ENCODE measurements at regions not wholly inside any gene's neighbourhood (a gene's known extent, or its start where the extent isn't known, plus 50 kb on each side); places are given as distances from the start of the nearest gene placed in this dataset.

- H3K4me3 Mint-ChIP-seq, result no peak overlapping the region
- peaks cover 2 to 12% (median 4%) of the 10 kb centered on the region in 6 donors for H3K9me3 Mint-ChIP-seq
These were observed 156.2 kb upstream of the CPNE8 start for GRCh38 chr12:39061576-39061975.

GRCh38 chr12:39048395-39048794 lies 143.0 kb upstream of the CPNE8 start:
- peaks cover 2 to 13% (median 4%) of the 10 kb centered on the region in 6 donors for H3K9me3 Mint-ChIP-seq
- no peak for DNase-seq
- H3K27me3 Mint-ChIP-seq (ENCODE audit: low read depth in 3 of 3), result peaks cover 0 to 4% (median 1%) of the 10 kb centered on the region in 3 donors
- no peaks in the 10 kb centered on the region for H3K4me1 Mint-ChIP-seq
- H3K4me3 Mint-ChIP-seq, result no peak overlapping the region
- H3K36me3 Mint-ChIP-seq, result peaks cover 0 to 4% (median 0%) of the 10 kb centered on the region in 3 donors
- no peak overlapping the region for H3K27ac Mint-ChIP-seq

More at GRCh38 chr12:39061576-39061975, 156.2 kb upstream of the CPNE8 start:
- Mint-ChIP-seq H3K36me3 (no peaks in the 10 kb centered on the region), H3K27me3 (ENCODE audit: low read depth in 3 of 3) (peaks cover 0 to 2% (median 0%) of the 10 kb centered on the region in 3 donors), H3K27ac (no peak overlapping the region), H3K4me1 (no peaks in the 10 kb centered on the region)
- no peak for DNase-seq

- Mint-ChIP-seq H3K27ac (no peak overlapping the region), H3K27me3 (ENCODE audit: low read depth in 3 of 3) (peaks cover 0 to 4% (median 1%) of the 10 kb centered on the region in 3 donors), H3K9me3 (peaks cover 0 to 13% (median 1%) of the 10 kb centered on the region in 6 donors), H3K4me1 (no peaks in the 10 kb centered on the region), H3K4me3 (no peak overlapping the region), H3K36me3 (no peaks in the 10 kb centered on the region)
- DNase-seq, result no peak
These were observed 142.3 kb upstream of the CPNE8 start for GRCh38 chr12:39047539-39048262.

GRCh38 chr12:39044754-39045153 lies 139.4 kb upstream of the CPNE8 start:
- Mint-ChIP-seq H3K9me3 (peaks cover 0 to 4% (median 1%) of the 10 kb centered on the region in 6 donors), H3K27me3 (ENCODE audit: low read depth in 3 of 3) (peaks cover 0 to 1% (median 0%) of the 10 kb centered on the region in 3 donors), H3K4me1 (no peaks in the 10 kb centered on the region), H3K27ac (no peak overlapping the region), H3K4me3 (no peak overlapping the region), H3K36me3 (no peaks in the 10 kb centered on the region)
- DNase-seq, result no peak

- peaks cover 0 to 5% (median 4%) of the 10 kb centered on the region in 6 donors for H3K9me3 Mint-ChIP-seq
- no peak overlapping the region for H3K4me3 Mint-ChIP-seq
- H3K4me1 Mint-ChIP-seq, result no peaks in the 10 kb centered on the region
- H3K27me3 Mint-ChIP-seq (ENCODE audit: low read depth in 3 of 3), result peaks cover 0 to 1% (median 0%) of the 10 kb centered on the region in 3 donors
- no peak for DNase-seq
- H3K27ac Mint-ChIP-seq, result no peak overlapping the region
- H3K36me3 Mint-ChIP-seq, result no peaks in the 10 kb centered on the region
These were observed 138.0 kb upstream of the CPNE8 start for GRCh38 chr12:39043424-39043822.

- Mint-ChIP-seq H3K27ac (no peak overlapping the region), H3K4me3 (no peak overlapping the region), H3K9me3 (peaks cover 0 to 15% (median 4%) of the 10 kb centered on the region in 6 donors), H3K27me3 (ENCODE audit: low read depth in 3 of 3) (no peaks in the 10 kb centered on the region), H3K36me3 (no peaks in the 10 kb centered on the region), H3K4me1 (no peaks in the 10 kb centered on the region)
- DNase-seq, result no peak
These were observed 134.9 kb upstream of the CPNE8 start for GRCh38 chr12:39040275-39040674.

- H3K36me3 Mint-ChIP-seq, result no peaks in the 10 kb centered on the region
- H3K4me3 Mint-ChIP-seq, result no peak overlapping the region
- H3K9me3 Mint-ChIP-seq, result peaks cover 0 to 13% (median 4%) of the 10 kb centered on the region in 6 donors
- H3K4me1 Mint-ChIP-seq, result no peaks in the 10 kb centered on the region
- no peak overlapping the region for H3K27ac Mint-ChIP-seq
- H3K27me3 Mint-ChIP-seq (ENCODE audit: low read depth in 3 of 3), result no peaks in the 10 kb centered on the region
- DNase-seq, result no peak
These were observed 131.7 kb upstream of the CPNE8 start for GRCh38 chr12:39037115-39037514.

GRCh38 chr12:39036105-39036504 lies 130.7 kb upstream of the CPNE8 start:
- H3K4me3 Mint-ChIP-seq, result no peak overlapping the region
- H3K9me3 Mint-ChIP-seq, result peaks cover 0 to 17% (median 4%) of the 10 kb centered on the region in 6 donors
- no peaks in the 10 kb centered on the region for H3K4me1 Mint-ChIP-seq
- no peaks in the 10 kb centered on the region for H3K27me3 Mint-ChIP-seq (ENCODE audit: low read depth in 3 of 3)
- no peaks in the 10 kb centered on the region for H3K36me3 Mint-ChIP-seq
- no peak for DNase-seq
- H3K27ac Mint-ChIP-seq, result no peak overlapping the region

- Mint-ChIP-seq H3K36me3 (no peaks in the 10 kb centered on the region), H3K27me3 (ENCODE audit: low read depth in 3 of 3) (no peaks in the 10 kb centered on the region), H3K4me1 (no peaks in the 10 kb centered on the region), H3K9me3 (peaks cover 0 to 17% (median under 1%) of the 10 kb centered on the region in 6 donors), H3K27ac (no peak overlapping the region), H3K4me3 (no peak overlapping the region)
- no peak for DNase-seq
These were observed 128.4 kb upstream of the CPNE8 start for GRCh38 chr12:39033782-39034181.

GRCh38 chr12:39032448-39032847 lies 127.1 kb upstream of the CPNE8 start:
- DNase-seq, result no peak
- no peaks in the 10 kb centered on the region for H3K4me1 Mint-ChIP-seq
- H3K36me3 Mint-ChIP-seq, result no peaks in the 10 kb centered on the region
- H3K9me3 Mint-ChIP-seq, result peaks cover 0 to 17% (median under 1%) of the 10 kb centered on the region in 6 donors
- H3K27ac Mint-ChIP-seq, result no peak overlapping the region
- H3K27me3 Mint-ChIP-seq (ENCODE audit: low read depth in 3 of 3), result no peaks in the 10 kb centered on the region
- no peak overlapping the region for H3K4me3 Mint-ChIP-seq

GRCh38 chr12:39032034-39032433 lies 126.6 kb upstream of the CPNE8 start:
- Mint-ChIP-seq H3K4me3 (no peak overlapping the region), H3K36me3 (no peaks in the 10 kb centered on the region), H3K27ac (no peak overlapping the region), H3K4me1 (no peaks in the 10 kb centered on the region), H3K27me3 (ENCODE audit: low read depth in 3 of 3) (no peaks in the 10 kb centered on the region), H3K9me3 (peaks cover 0 to 17% (median 1%) of the 10 kb centered on the region in 6 donors)
- DNase-seq, result no peak

GRCh38 chr12:39028382-39028781 lies 123.0 kb upstream of the CPNE8 start:
- no peak overlapping the region for H3K4me3 Mint-ChIP-seq
- no peaks in the 10 kb centered on the region for H3K4me1 Mint-ChIP-seq
- H3K9me3 Mint-ChIP-seq, result peaks cover 0 to 6% (median 0%) of the 10 kb centered on the region in 6 donors
- no peaks in the 10 kb centered on the region for H3K36me3 Mint-ChIP-seq
- no peaks in the 10 kb centered on the region for H3K27me3 Mint-ChIP-seq (ENCODE audit: low read depth in 3 of 3)
- DNase-seq, result no peak
- H3K27ac Mint-ChIP-seq, result no peak overlapping the region

- Mint-ChIP-seq H3K4me1 (no peaks in the 10 kb centered on the region), H3K36me3 (peaks cover 0 to 4% (median 0%) of the 10 kb centered on the region in 3 donors), H3K9me3 (peaks cover 0 to 19% (median 4%) of the 10 kb centered on the region in 6 donors), H3K27ac (no peak overlapping the region), H3K4me3 (no peak overlapping the region), H3K27me3 (ENCODE audit: low read depth in 3 of 3) (peaks cover 0 to 1% (median 0%) of the 10 kb centered on the region in 3 donors)
- no peak for DNase-seq
These were observed 107.5 kb upstream of the CPNE8 start for GRCh38 chr12:39012870-39013269.

GRCh38 chr12:39011166-39011565 lies 105.8 kb upstream of the CPNE8 start:
- H3K4me1 Mint-ChIP-seq, result no peaks in the 10 kb centered on the region

More at GRCh38 chr12:39011166-39011565, 105.8 kb upstream of the CPNE8 start:
- Mint-ChIP-seq H3K9me3 (peaks cover 2 to 26% (median 8%) of the 10 kb centered on the region in 6 donors), H3K27ac (no peak overlapping the region), H3K36me3 (peaks cover 0 to 4% (median 3%) of the 10 kb centered on the region in 3 donors), H3K27me3 (ENCODE audit: low read depth in 3 of 3) (peaks cover 0 to 3% (median 1%) of the 10 kb centered on the region in 3 donors), H3K4me3 (no peak overlapping the region)
- no peak for DNase-seq
